Tibial nerve (tissue), 4 donors: ENCODE measurements at regions not wholly inside any gene's neighbourhood (a gene's known extent, or its start where the extent isn't known, plus 50 kb on each side); places are given as distances from the start of the nearest gene placed in this dataset.

Source experiments
- EP300 ChIP-seq, 2 donors: sonication (generic); formaldehyde crosslinking; IDR thresholded peaks; one replicate each; pipeline ENCODE4 v1.6.1; 2017; ENCODE audit warnings: antibody characterized with exemption in 2 of 2, mild to moderate bottlenecking in 1 of 2
- POLR2A ChIP-seq, 2 donors: fragments of 450-650 bp; IDR thresholded peaks; one replicate each; pipeline ENCODE4 v1.6.1; 2017; ENCODE audit warnings: antibody characterized with exemption in 2 of 2, mild to moderate bottlenecking in 2 of 2, moderate library complexity in 2 of 2
- TF ChIP-seq, protein P1 (sequence below), 5 experiments: fragments of 200-600 bp in 3 of 5; fragments of 450-650 bp in 2 of 5; sonication (generic) in 3 of 5; IDR thresholded peaks; one replicate each; pipeline ENCODE4 v1.5.1; 2016 to 2019; ENCODE audit warnings: antibody characterized with exemption in 5 of 5, mild to moderate bottlenecking in 3 of 5, moderate library complexity in 2 of 5

DNA sequence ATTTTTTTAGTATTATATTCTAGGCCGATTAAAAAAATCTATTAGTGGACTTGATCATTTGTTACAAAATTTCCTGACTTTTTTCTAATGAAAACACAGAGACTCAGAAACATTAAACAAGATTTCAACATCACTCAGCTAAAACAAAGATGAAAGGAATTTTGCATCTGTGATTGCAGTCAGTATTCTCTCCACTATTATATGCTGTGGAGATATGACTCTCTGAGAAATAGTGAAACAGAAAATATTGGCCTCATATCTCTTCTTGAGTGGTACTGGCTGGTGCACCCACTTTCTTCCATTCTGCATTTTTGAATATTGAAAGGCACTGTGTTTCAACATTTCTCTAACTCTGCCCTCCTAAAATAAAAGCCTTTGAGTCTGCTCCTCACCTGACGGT, 914.2 kb downstream of the TSN start:
- TF ChIP-seq, protein P1, sequence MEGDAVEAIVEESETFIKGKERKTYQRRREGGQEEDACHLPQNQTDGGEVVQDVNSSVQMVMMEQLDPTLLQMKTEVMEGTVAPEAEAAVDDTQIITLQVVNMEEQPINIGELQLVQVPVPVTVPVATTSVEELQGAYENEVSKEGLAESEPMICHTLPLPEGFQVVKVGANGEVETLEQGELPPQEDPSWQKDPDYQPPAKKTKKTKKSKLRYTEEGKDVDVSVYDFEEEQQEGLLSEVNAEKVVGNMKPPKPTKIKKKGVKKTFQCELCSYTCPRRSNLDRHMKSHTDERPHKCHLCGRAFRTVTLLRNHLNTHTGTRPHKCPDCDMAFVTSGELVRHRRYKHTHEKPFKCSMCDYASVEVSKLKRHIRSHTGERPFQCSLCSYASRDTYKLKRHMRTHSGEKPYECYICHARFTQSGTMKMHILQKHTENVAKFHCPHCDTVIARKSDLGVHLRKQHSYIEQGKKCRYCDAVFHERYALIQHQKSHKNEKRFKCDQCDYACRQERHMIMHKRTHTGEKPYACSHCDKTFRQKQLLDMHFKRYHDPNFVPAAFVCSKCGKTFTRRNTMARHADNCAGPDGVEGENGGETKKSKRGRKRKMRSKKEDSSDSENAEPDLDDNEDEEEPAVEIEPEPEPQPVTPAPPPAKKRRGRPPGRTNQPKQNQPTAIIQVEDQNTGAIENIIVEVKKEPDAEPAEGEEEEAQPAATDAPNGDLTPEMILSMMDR (IDR thresholded peaks at IDR 0.05), result no peak
- TF ChIP-seq POLR2A (IDR thresholded peaks at IDR 0.05) (no peak), EP300 (IDR thresholded peaks at IDR 0.05) (no peak)
